ENCODE measurements at regions not wholly inside any gene's neighbourhood (a gene's known extent, or its start where the extent isn't known, plus 50 kb on each side); places are given as distances from the start of the nearest gene placed in this dataset.

- Histone ChIP-seq H3K36me3 (no peaks in the 10 kb centered on the region), H3K27me3 (no peaks in the 10 kb centered on the region), H3K27ac (no peak overlapping the region), H3K4me3 (no peak overlapping the region), H3K9me3 (peaks cover 0 to 5% (median 0%) of the 10 kb centered on the region in 4 donors), H3K4me1 (no peaks in the 10 kb centered on the region)
- 87 to 90% methylated on average over 5 of the region's 5 CpGs for WGBS, 2 donors
- TF ChIP-seq EP300 (IDR thresholded peaks at IDR 0.05) (no peak), POLR2A (IDR thresholded peaks at IDR 0.05) (no peak)
- TF ChIP-seq, protein P1, sequence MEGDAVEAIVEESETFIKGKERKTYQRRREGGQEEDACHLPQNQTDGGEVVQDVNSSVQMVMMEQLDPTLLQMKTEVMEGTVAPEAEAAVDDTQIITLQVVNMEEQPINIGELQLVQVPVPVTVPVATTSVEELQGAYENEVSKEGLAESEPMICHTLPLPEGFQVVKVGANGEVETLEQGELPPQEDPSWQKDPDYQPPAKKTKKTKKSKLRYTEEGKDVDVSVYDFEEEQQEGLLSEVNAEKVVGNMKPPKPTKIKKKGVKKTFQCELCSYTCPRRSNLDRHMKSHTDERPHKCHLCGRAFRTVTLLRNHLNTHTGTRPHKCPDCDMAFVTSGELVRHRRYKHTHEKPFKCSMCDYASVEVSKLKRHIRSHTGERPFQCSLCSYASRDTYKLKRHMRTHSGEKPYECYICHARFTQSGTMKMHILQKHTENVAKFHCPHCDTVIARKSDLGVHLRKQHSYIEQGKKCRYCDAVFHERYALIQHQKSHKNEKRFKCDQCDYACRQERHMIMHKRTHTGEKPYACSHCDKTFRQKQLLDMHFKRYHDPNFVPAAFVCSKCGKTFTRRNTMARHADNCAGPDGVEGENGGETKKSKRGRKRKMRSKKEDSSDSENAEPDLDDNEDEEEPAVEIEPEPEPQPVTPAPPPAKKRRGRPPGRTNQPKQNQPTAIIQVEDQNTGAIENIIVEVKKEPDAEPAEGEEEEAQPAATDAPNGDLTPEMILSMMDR (IDR thresholded peaks at IDR 0.05), result no peak
- DNase-seq (ENCODE audit: low spot score in 2 of 2), result no peak
These were observed 796.3 kb downstream of the QKI start for GRCh38 chr6:164210783-164211182.

DNA sequence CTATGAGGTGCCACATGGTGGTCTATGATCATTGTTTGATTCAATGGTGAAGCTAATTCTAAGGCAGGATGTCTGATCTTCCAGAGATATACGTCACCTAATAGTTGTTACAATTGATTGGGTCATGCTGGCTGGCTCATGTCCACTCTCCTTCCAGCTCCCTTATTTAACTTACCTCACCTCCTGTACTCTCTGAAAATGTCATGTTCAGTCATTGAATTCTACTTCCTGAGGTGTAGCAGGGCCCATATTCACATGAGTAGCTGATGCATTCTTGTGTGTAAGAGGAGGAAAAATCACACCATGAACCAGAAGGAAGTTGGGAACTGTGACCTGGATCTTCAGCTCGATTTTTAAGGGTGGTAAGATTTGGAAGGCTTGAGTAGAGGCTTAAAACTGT lies 795.8 kb downstream of the QKI start:
- Histone ChIP-seq H3K36me3 (no peaks in the 10 kb centered on the region), H3K4me1 (no peaks in the 10 kb centered on the region), H3K27ac (no peak overlapping the region), H3K27me3 (no peaks in the 10 kb centered on the region), H3K9me3 (peaks cover 0 to 8% (median 0%) of the 10 kb centered on the region in 4 donors), H3K4me3 (no peak overlapping the region)
- DNase-seq (ENCODE audit: low spot score in 2 of 2), result no peak
- TF ChIP-seq EP300 (IDR thresholded peaks at IDR 0.05), result no peak
- TF ChIP-seq POLR2A (IDR thresholded peaks at IDR 0.05), result no peak
- TF ChIP-seq, protein P1 (IDR thresholded peaks at IDR 0.05), result no peak
- 74 to 86% methylated on average over 2 of the region's 2 CpGs for WGBS, 2 donors

DNA sequence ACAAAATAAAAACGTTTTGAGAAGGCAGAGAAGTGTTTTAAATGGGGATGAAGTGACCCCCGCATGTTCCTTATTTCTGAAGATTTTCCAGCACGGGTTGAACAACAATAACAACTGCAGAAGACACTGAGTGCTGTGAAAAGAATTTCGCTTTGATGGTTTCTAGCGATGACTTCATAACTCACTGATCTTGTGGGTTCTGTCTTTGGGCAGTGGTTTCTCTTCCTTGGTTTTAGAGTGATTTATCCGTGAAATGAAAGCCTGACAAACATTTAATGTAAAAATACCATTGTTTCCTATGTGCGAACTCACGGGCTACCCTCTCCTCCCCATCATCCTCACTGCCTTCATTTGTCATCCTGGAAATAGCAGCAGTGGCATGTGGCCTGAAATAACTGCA lies 793.9 kb downstream of the QKI start:
- Histone ChIP-seq H3K9me3 (peaks cover 0 to 14% (median 0%) of the 10 kb centered on the region in 4 donors), H3K4me1 (no peaks in the 10 kb centered on the region), H3K4me3 (no peak overlapping the region), H3K27me3 (no peaks in the 10 kb centered on the region), H3K36me3 (no peaks in the 10 kb centered on the region), H3K27ac (no peak overlapping the region)
- DNase-seq (ENCODE audit: low spot score in 2 of 2), result no peak
- WGBS, 2 donors, result 53 to 57% methylated on average over 8 of the region's 8 CpGs
- TF ChIP-seq EP300 (IDR thresholded peaks at IDR 0.05) (no peak), POLR2A (IDR thresholded peaks at IDR 0.05) (no peak)
- TF ChIP-seq, protein P1 (IDR thresholded peaks at IDR 0.05), result no peak

DNA sequence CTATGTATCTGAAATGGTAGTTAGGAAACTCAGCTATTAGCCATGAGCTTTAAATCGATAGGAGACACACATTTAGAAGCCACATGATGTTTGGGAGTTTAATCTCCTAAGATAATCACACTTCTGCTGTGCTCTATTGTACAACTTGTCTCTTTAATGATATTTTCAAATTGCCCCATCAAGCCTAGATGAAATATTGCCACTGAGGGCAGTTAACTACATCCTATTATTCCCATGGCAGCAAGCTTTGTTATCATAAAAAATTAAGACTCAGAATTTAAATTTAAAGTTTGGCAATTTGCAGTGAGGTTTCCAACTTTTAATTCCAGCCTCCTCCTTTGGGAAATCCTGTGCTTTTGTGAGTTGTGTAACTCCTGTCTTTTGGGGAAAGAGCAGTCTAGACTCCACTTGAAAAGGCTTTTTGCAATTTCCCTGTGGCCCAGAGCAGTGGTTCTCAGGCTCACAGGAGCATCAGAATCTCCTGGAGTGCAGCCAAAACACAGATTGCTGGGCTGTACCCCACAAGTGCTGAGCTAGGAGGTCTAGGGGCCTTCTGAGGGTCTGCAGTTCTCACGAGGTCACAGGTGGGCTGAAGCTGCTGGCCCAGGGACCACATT lies 792.4 kb downstream of the QKI start:
- Histone ChIP-seq H3K36me3 (no peaks in the 10 kb centered on the region), H3K27ac (no peak overlapping the region), H3K4me3 (no peak overlapping the region), H3K27me3 (no peaks in the 10 kb centered on the region), H3K4me1 (no peaks in the 10 kb centered on the region), H3K9me3 (peaks cover 0 to 8% (median 0%) of the 10 kb centered on the region in 4 donors)
- DNase-seq (ENCODE audit: low spot score in 2 of 2), result no peak
- 70 to 74% methylated on average over 2 of the region's 2 CpGs for WGBS, 2 donors
- TF ChIP-seq EP300 (IDR thresholded peaks at IDR 0.05) (no peak), POLR2A (IDR thresholded peaks at IDR 0.05) (no peak)
- TF ChIP-seq, protein P1 (IDR thresholded peaks at IDR 0.05), result no peak

GRCh38 chr6:164200071-164200470 lies 785.6 kb downstream of the QKI start:
- no peak overlapping the region for H3K4me3 ChIP-seq
- TF ChIP-seq POLR2A (IDR thresholded peaks at IDR 0.05) (no peak), EP300 (IDR thresholded peaks at IDR 0.05) (no peak)
- TF ChIP-seq, protein P1 (IDR thresholded peaks at IDR 0.05), result no peak
- H3K9me3 ChIP-seq, result peaks cover 0 to 3% (median 0%) of the 10 kb centered on the region in 4 donors
- no peak for DNase-seq (ENCODE audit: low spot score in 2 of 2)
- no peak overlapping the region for H3K27ac ChIP-seq
- peaks cover 0 to 3% (median 0%) of the 10 kb centered on the region in 4 donors for H3K4me1 ChIP-seq
- H3K27me3 ChIP-seq, result no peaks in the 10 kb centered on the region
- no peaks in the 10 kb centered on the region for H3K36me3 ChIP-seq
- WGBS, 2 donors, result 65 to 77% methylated on average over 1 of the region's 1 CpG

Measured in tibial nerve (tissue), 4 donors.